ENCODE measurements at regions not wholly inside any gene's neighbourhood (a gene's known extent, or its start where the extent isn't known, plus 50 kb on each side); places are given as distances from the start of the nearest gene placed in this dataset.
"Not testable (repeated sequence)": the region's sequence is repeated elsewhere in the genome, so short reads cannot be mapped to it uniquely, and the experiment has no call there.

DNA sequence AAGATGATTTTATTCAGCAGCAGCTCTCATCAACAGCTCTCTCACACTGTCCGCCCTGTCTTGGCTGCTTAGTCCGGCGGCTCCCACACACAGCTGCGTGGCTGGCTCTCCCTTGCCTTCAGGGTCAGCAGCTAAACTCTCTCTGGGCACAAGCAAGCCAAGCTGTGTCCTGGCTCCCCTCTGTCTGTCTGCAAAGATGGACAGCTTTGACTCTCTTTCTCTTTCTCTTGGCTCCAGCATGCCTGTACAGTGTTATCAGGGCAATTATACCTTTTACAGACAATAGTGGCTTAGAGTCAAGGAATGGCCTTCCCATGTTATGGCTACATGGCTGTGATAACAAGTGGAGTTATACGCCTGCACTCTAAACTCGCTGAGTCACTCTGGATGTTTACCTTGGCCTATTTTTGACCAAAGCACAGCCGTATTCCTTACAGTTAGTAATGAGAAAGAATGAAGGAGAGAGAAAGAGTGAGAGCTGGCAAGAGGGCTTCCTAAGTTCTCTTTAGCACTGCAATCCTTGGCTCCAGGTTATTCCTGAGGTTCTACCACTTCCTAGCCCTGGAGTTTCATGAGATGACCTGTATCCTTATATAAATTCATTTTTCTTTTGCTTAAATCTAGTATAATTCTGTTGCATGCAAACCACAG lies 59.9 kb upstream of the ZSWIM5 start:
- dilution Hi-C loops (cut with MboI; ENCODE audit: extremely low pct_ligation_motif_present, low sequenced_read_pairs): no loop called here
- BruUV-seq (replicated peaks): TSS peak; percentile 97
- no peaks in the 10 kb centered on the region for H3K9me1 ChIP-seq (replicated peaks; ENCODE audit: control insufficient read depth, extremely low read depth, insufficient read depth, low read length)
- peak overlapping the region; percentile 64 for H2AFZ ChIP-seq (ENCODE audit: low read depth, low read length)
- ChIA-PET CTCF (interaction anchor here (0.9 to 3.7 kb wide), 6 partner anchors 10 to 248 kb away, joined by 3 to 12 read pairs (median 4); no protein-coding TSS in a partner anchor), POLR2A (interaction anchor here (1.3 kb wide), 1 partner anchor 19 kb away, joined by 4 read pairs; no protein-coding TSS in a partner anchor)
- H3K36me3 ChIP-seq (ENCODE audit: control insufficient read depth in 2 of 2, extremely low read depth in 1 of 2, insufficient read depth in 2 of 2, low read length in 2 of 2): no peaks in the 10 kb centered on the region
- peak overlapping the region; percentile 95 for H3K27ac ChIP-seq (ENCODE audit: insufficient read depth, low read depth, low read length)
- TF ChIP-seq MYC (IDR thresholded peaks at IDR 0.05; ENCODE audit: low read depth, low read length): no peak
- no peak for TF ChIP-seq GATA2 (IDR thresholded peaks at IDR 0.05; ENCODE audit: insufficient read depth, insufficient read length, low read depth, low read length)
- no peak for TF ChIP-seq EZH2 (IDR thresholded peaks at IDR 0.05; ENCODE audit: borderline replicate concordance, low read depth, low read length, severe bottlenecking)
- TF ChIP-seq, protein P1, sequence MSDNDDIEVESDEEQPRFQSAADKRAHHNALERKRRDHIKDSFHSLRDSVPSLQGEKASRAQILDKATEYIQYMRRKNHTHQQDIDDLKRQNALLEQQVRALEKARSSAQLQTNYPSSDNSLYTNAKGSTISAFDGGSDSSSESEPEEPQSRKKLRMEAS (IDR thresholded peaks at IDR 0.05; ENCODE audit: insufficient read depth, insufficient read length): no peak
- peak; percentile 68 for TF ChIP-seq FOS (IDR thresholded peaks at IDR 0.05; ENCODE audit: borderline replicate concordance, insufficient read depth, low read length)
- TF ChIP-seq, protein P2, sequence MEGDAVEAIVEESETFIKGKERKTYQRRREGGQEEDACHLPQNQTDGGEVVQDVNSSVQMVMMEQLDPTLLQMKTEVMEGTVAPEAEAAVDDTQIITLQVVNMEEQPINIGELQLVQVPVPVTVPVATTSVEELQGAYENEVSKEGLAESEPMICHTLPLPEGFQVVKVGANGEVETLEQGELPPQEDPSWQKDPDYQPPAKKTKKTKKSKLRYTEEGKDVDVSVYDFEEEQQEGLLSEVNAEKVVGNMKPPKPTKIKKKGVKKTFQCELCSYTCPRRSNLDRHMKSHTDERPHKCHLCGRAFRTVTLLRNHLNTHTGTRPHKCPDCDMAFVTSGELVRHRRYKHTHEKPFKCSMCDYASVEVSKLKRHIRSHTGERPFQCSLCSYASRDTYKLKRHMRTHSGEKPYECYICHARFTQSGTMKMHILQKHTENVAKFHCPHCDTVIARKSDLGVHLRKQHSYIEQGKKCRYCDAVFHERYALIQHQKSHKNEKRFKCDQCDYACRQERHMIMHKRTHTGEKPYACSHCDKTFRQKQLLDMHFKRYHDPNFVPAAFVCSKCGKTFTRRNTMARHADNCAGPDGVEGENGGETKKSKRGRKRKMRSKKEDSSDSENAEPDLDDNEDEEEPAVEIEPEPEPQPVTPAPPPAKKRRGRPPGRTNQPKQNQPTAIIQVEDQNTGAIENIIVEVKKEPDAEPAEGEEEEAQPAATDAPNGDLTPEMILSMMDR (IDR thresholded peaks at IDR 0.05; ENCODE audit: extremely low read depth in 1 of 2, insufficient read depth in 1 of 2, low read depth in 1 of 2, low read length in 2 of 2): no peak
- peak; percentile 70 for TF ChIP-seq POLR2A (IDR thresholded peaks at IDR 0.05; ENCODE audit: low read depth, low read length)
- peak; percentile 74 for TF ChIP-seq POLR2AphosphoS5 (IDR thresholded peaks at IDR 0.05; ENCODE audit: insufficient read depth, low read depth, low read length)
- peak; percentile 63 for TF ChIP-seq JUN (IDR thresholded peaks at IDR 0.05; ENCODE audit: borderline replicate concordance, insufficient read depth, insufficient read length, low read depth)
- intact Hi-C loops (cut with micrococcal nuclease): loop anchor here (1.0 kb wide), 2 partner anchors 20 to 37 kb away; no protein-coding TSS in a partner anchor
- H3K27me3 ChIP-seq (ENCODE audit: control insufficient read depth in 2 of 2, insufficient read depth in 2 of 2, low read length in 2 of 2): no peaks in the 10 kb centered on the region
- no peaks in the 10 kb centered on the region for H3K9me3 ChIP-seq (replicated peaks; ENCODE audit: control insufficient read depth, insufficient read depth, low read length)
- H3K4me1 ChIP-seq (ENCODE audit: control insufficient read depth, extremely low read depth, insufficient read depth, low read length): peaks cover 26% of the 10 kb centered on the region
- peak; percentile 99 for FAIRE-seq
- H3K9ac ChIP-seq (replicated peaks; ENCODE audit: extremely low read depth, insufficient read depth, low read length): peak overlapping the region; percentile 77
- no peaks in the 10 kb centered on the region for H3K79me2 ChIP-seq (ENCODE audit: control insufficient read depth, insufficient read depth, low read length)
- peak overlapping the region; percentile 60 for H3K4me2 ChIP-seq (ENCODE audit: insufficient read depth, low read length)
- no peaks in the 10 kb centered on the region for H4K20me1 ChIP-seq (replicated peaks; ENCODE audit: control insufficient read depth, extremely low read depth, insufficient read depth, low read length)
- peak; percentile 97 for DNase-seq (ENCODE audit: low read depth, low spot score)
- H3K4me3 ChIP-seq (replicated peaks in 1 of 3; ENCODE audit: insufficient read depth in 1 of 3, low read depth in 1 of 3, low read length in 3 of 3): no peak overlapping the region

DNA sequence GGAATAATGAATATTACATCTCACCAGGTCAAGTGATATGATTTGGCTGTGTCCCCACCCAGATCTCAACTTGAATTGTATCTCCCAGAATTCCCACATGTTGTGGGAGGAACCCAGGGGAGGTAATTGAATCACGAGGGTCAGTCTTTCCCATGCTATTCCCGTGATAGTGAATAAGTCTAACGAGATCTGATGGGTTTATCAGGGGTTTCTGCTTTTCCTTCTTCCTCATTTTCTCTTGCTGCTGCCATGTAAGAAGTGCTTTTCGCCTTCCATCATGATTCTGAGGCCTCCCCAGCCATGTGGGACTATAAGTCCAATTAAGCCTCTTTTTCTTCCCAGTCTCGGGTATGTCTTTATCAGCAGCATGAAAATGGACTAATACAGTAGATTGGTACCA lies 58.4 kb upstream of the HPDL start:
- dilution Hi-C loops (cut with MboI; ENCODE audit: extremely low pct_ligation_motif_present, low sequenced_read_pairs); DNase-seq (ENCODE audit: low read depth, low spot score); H3K9me3 ChIP-seq (replicated peaks; ENCODE audit: control insufficient read depth, insufficient read depth, low read length); intact Hi-C loops (cut with micrococcal nuclease); H3K79me2 ChIP-seq (ENCODE audit: control insufficient read depth, insufficient read depth, low read length); H2AFZ ChIP-seq (ENCODE audit: low read depth, low read length); H3K27ac ChIP-seq (ENCODE audit: insufficient read depth, low read depth, low read length); H3K27me3 ChIP-seq (ENCODE audit: control insufficient read depth in 2 of 2, insufficient read depth in 2 of 2, low read length in 2 of 2); POLR2A ChIA-PET; H3K9me1 ChIP-seq (replicated peaks; ENCODE audit: control insufficient read depth, extremely low read depth, insufficient read depth, low read length); FAIRE-seq; BruUV-seq (replicated peaks); H3K36me3 ChIP-seq (ENCODE audit: control insufficient read depth in 2 of 2, extremely low read depth in 1 of 2, insufficient read depth in 2 of 2, low read length in 2 of 2); H3K4me3 ChIP-seq (replicated peaks in 1 of 3; ENCODE audit: insufficient read depth in 1 of 3, low read depth in 1 of 3, low read length in 3 of 3); H3K4me2 ChIP-seq (ENCODE audit: insufficient read depth, low read length); H3K9ac ChIP-seq (replicated peaks; ENCODE audit: extremely low read depth, insufficient read depth, low read length); H4K20me1 ChIP-seq (replicated peaks; ENCODE audit: control insufficient read depth, extremely low read depth, insufficient read depth, low read length): not testable (repeated sequence)
- H3K4me1 ChIP-seq (ENCODE audit: control insufficient read depth, extremely low read depth, insufficient read depth, low read length): peaks cover 30% of the 10 kb centered on the region
- CTCF ChIA-PET: interaction anchor here (3.7 kb wide), 1 partner anchor 14 kb away, joined by 12 read pairs; no protein-coding TSS in a partner anchor
